GM23248 (cell line): ENCODE measurements at regions not wholly inside any gene's neighbourhood (a gene's known extent, or its start where the extent isn't known, plus 50 kb on each side); places are given as distances from the start of the nearest gene placed in this dataset.

ENCODE experiments used
- EZH2 ChIP-seq: fragments of 200-600 bp; sonication (generic); IDR thresholded peaks from 2 replicates; pipeline ENCODE4 v1.6.1; 2018; ENCODE audit warnings: antibody characterized with exemption, mild to moderate bottlenecking; ENCODE audit not compliant: insufficient read depth, poor library complexity, severe bottlenecking
- EZH2phosphoT487 ChIP-seq: fragments of 200-600 bp; sonication (generic); IDR thresholded peaks from 2 replicates; pipeline ENCODE4 v1.6.1; 2018; ENCODE audit warnings: antibody characterized with exemption, moderate library complexity, mild to moderate bottlenecking, low read depth; ENCODE audit not compliant: insufficient read depth

DNA sequence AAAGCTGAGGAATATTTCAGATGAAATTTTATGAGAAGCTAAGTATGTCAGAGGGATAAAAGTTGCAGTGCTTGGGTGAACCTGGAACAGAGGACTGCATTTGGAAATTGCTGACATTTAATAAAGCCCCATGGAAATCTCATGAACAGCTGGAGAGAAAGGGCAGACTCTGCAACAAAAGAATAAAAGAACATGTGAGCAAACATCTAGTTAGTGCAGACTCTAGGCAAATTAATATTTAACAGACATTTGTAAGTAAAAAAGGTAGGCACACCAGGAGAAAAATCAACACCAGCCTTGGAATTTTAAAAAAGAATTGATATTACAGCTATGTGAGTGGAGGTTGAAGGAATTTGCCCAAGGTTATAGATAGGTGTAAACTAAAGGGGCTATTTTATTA lies 114.6 kb upstream of the PUDP start:
- TF ChIP-seq EZH2: no peak
- TF ChIP-seq EZH2phosphoT487: no peak
